K562 (cell line): ENCODE measurements at regions not wholly inside any gene's neighbourhood (a gene's known extent, or its start where the extent isn't known, plus 50 kb on each side); places are given as distances from the start of the nearest gene placed in this dataset.
A peak's percentile ranks its signal among the peaks of the same experiment; 100 is the strongest.

Source experiments
- ATAC-seq: fragments of 200-7000 bp; cut with Tn5 transposase; 3 replicates; pipeline ENCODE4 v1.9.1; 2020; ENCODE audit warnings: moderate library complexity
- BruUV-seq: library from RNA; stranded (reverse); fragments of 400-500 nt; replicated peaks from 2 replicates; lab custom pipeline; 2021; lab: Mats Ljungman, UMichigan
- CTCF ChIA-PET: fragments of 300-600 bp; formaldehyde crosslinking; extraction: SDS; loops from one replicate; lab custom pipeline; 2021; ENCODE audit warnings: low intra/inter-chr PET ratio; lab: Yijun Ruan, JAX
- POLR2A ChIA-PET: fragments of 300-600, 350-650 bp; sonication (Branson Sonifier 250); formaldehyde crosslinking; extraction: SDS; loops from one replicate; lab custom pipeline; 2021; ENCODE audit warnings: antibody characterized with exemption, inconsistent platforms; lab: Yijun Ruan, JAX
- DNase-seq, 4 experiments: peaks; one replicate each; pipeline versions ENCODE4 v3.0.0 to v3.0.0-alpha.2; 2011 to 2018; ENCODE audit warnings: low spot score in 3 of 4, mixed read lengths in 3 of 4; ENCODE audit errors: extremely low read depth in 1 of 4
- FAIRE-seq: peaks from 2 replicates; lab custom pipeline; 2011; peaks lifted over from hg19 to GRCh38; lab: Jason Lieb, UNC
- H2AFZ ChIP-seq: 2 replicates; pipeline ENCODE4 v1.6.0; 2011; ENCODE audit warnings: low read depth, low read length, control low read depth, inconsistent platforms
- H3K27ac ChIP-seq: fragments of 200-600 bp; 3 replicates; pipeline ENCODE4 v1.8.0; 2011; ENCODE audit warnings: low read depth, mild to moderate bottlenecking, control low read depth, inconsistent platforms, low read length, moderate library complexity, mixed read lengths; ENCODE audit errors: extremely low read depth
- H3K27me3 ChIP-seq, 2 experiments: fragments of 300-600 bp in 1 of 2; 2 replicates in 1 of 2; 3 replicates in 1 of 2; pipeline versions ENCODE4 v1.6.0 to v1.8.0; 2011; ENCODE audit warnings: inconsistent platforms in 2 of 2, low read length in 2 of 2, mild to moderate bottlenecking in 1 of 2, mixed read lengths in 1 of 2, moderate library complexity in 1 of 2; ENCODE audit not compliant: control insufficient read depth in 2 of 2, insufficient read depth in 2 of 2
- H3K36me3 ChIP-seq: fragments of 300-600 bp; 3 replicates; pipeline ENCODE4 v1.8.0; 2011; ENCODE audit warnings: mild to moderate bottlenecking, low read length, inconsistent platforms; ENCODE audit not compliant: control insufficient read depth, insufficient read depth
- H3K4me1 ChIP-seq, 2 experiments: fragments of 200-600 bp in 1 of 2; replicated peaks in 1 of 2; 2 replicates in 1 of 2; 3 replicates in 1 of 2; pipeline versions ENCODE4 v1.5.1 to v1.8.0; 2011; ENCODE audit warnings: inconsistent platforms in 2 of 2, low read length in 2 of 2, mild to moderate bottlenecking in 1 of 2, mixed read lengths in 1 of 2, moderate library complexity in 1 of 2; ENCODE audit not compliant: control insufficient read depth in 2 of 2, insufficient read depth in 2 of 2
- H3K4me2 ChIP-seq: 2 replicates; pipeline ENCODE4 v1.6.1; 2011; ENCODE audit warnings: low read length, control low read depth, inconsistent platforms, mixed read lengths; ENCODE audit not compliant: insufficient read depth
- H3K4me3 ChIP-seq: fragments of 200-600 bp; sonication (generic), shearing (Covaris generic); 2 replicates; pipeline ENCODE4 v1.5.1; 2016; ENCODE audit warnings: control low read depth, inconsistent platforms
- H3K79me2 ChIP-seq: fragments of 200-600 bp; 3 replicates; pipeline ENCODE4 v1.8.0; 2011; ENCODE audit warnings: low read length, inconsistent platforms; ENCODE audit not compliant: control insufficient read depth, insufficient read depth
- H3K9ac ChIP-seq, 2 experiments: 2 replicates each; pipeline versions ENCODE4 v1.6.0 to v1.6.1; 2011; ENCODE audit warnings: low read depth in 2 of 2, low read length in 2 of 2, control low read depth in 1 of 2, inconsistent platforms in 1 of 2, mild to moderate bottlenecking in 1 of 2, mixed read lengths in 1 of 2; ENCODE audit not compliant: insufficient read depth in 1 of 2
- H3K9me1 ChIP-seq: one replicate; pipeline ENCODE4 v1.6.0; 2011; ENCODE audit warnings: inconsistent platforms, mild to moderate bottlenecking, low read length, moderate library complexity; ENCODE audit not compliant: control insufficient read depth, insufficient read depth
- H3K9me3 ChIP-seq: replicated peaks from 2 replicates; pipeline ENCODE4 v1.5.1; 2011; ENCODE audit warnings: low read depth, low read length, inconsistent platforms; ENCODE audit not compliant: control insufficient read depth, insufficient read depth
- H4K20me1 ChIP-seq: replicated peaks from 2 replicates; pipeline ENCODE4 v1.6.1; 2011; ENCODE audit warnings: low read length, inconsistent platforms, mixed read lengths; ENCODE audit not compliant: control insufficient read depth, insufficient read depth
- CC2D1A ChIP-seq: fragments of 450-650 bp; IDR thresholded peaks from 2 replicates; pipeline ENCODE4 v1.6.1; 2017; ENCODE audit warnings: mild to moderate bottlenecking
- CHCHD3 ChIP-seq: fragments of 250-450 bp; sonication (Bioruptor Pico); IDR thresholded peaks from 2 replicates; pipeline ENCODE4 v2.1.2; 2022; ENCODE audit warnings: mild to moderate bottlenecking
- ESRRB ChIP-seq: fragments of 250-450 bp; sonication (Bioruptor Pico); IDR thresholded peaks from 2 replicates; pipeline ENCODE4 v1.5.0; 2020; ENCODE audit warnings: mild to moderate bottlenecking, moderate library complexity, borderline replicate concordance
- NCOA6 ChIP-seq: fragments of 450-650 bp; IDR thresholded peaks from 2 replicates; pipeline ENCODE4 v1.6.1; 2017; ENCODE audit warnings: mild to moderate bottlenecking
- NFIC ChIP-seq: fragments of 450-650 bp; IDR thresholded peaks from 2 replicates; pipeline ENCODE4 v1.6.1; 2017; ENCODE audit warnings: mild to moderate bottlenecking, inconsistent platforms
- NR1H2 ChIP-seq: sonication (generic); formaldehyde crosslinking; IDR thresholded peaks from 2 replicates; pipeline ENCODE4 v1.4.0; 2020; ENCODE audit warnings: mild to moderate bottlenecking, missing genetic modification reagents
- PBX2 ChIP-seq, 2 experiments: IDR thresholded peaks in 1 of 2; conservative IDR thresholded peaks in 1 of 2; 2 replicates each; pipeline ENCODE4 v1.6.1; 2016; ENCODE audit warnings: low read depth in 2 of 2, mild to moderate bottlenecking in 1 of 2, missing compliant biosample characterization in 1 of 2, missing genetic modification characterization in 1 of 2, moderate library complexity in 1 of 2
- ZNF436 ChIP-seq: fragments of 250-450, 450-650 bp; sonication (Bioruptor Pico); formaldehyde crosslinking; IDR thresholded peaks from 2 replicates; pipeline ENCODE4 v1.7.0; 2020; ENCODE audit warnings: mild to moderate bottlenecking
- ZNF764 ChIP-seq: fragments of 250-450 bp; sonication (Bioruptor Pico); IDR thresholded peaks from 2 replicates; pipeline ENCODE4 v1.4.0; 2020; ENCODE audit warnings: low read depth, mild to moderate bottlenecking, moderate library complexity
- WGBS: fragments of 100-300 bp; shearing (Covaris generic); methylation state at CpG from one replicate; pipeline ENCODE4 v1.1.6; 2016; ENCODE audit warnings: low coverage, mixed read lengths; ENCODE audit not compliant: insufficient coverage; ENCODE audit errors: missing lambda C conversion rate; 5-methylcytosine and 5-hydroxymethylcytosine counted together
- in situ Hi-C: fragments of 300-500 bp; cut with MboI; formaldehyde crosslinking; loops from 4 replicates; pipeline ENCODE4 v1.15.0; 2018; ENCODE audit warnings: inconsistent platforms, mixed read lengths
- intact Hi-C: fragments of 100-400 bp; cut with micrococcal nuclease; formaldehyde crosslinking; loops from 2 replicates; pipeline ENCODE4 v1.14.2; 2022
- TF ChIP-seq, protein P1 (sequence below): fragments of 450-650 bp; IDR thresholded peaks from 2 replicates; pipeline ENCODE4 v1.6.1; 2016

DNA sequence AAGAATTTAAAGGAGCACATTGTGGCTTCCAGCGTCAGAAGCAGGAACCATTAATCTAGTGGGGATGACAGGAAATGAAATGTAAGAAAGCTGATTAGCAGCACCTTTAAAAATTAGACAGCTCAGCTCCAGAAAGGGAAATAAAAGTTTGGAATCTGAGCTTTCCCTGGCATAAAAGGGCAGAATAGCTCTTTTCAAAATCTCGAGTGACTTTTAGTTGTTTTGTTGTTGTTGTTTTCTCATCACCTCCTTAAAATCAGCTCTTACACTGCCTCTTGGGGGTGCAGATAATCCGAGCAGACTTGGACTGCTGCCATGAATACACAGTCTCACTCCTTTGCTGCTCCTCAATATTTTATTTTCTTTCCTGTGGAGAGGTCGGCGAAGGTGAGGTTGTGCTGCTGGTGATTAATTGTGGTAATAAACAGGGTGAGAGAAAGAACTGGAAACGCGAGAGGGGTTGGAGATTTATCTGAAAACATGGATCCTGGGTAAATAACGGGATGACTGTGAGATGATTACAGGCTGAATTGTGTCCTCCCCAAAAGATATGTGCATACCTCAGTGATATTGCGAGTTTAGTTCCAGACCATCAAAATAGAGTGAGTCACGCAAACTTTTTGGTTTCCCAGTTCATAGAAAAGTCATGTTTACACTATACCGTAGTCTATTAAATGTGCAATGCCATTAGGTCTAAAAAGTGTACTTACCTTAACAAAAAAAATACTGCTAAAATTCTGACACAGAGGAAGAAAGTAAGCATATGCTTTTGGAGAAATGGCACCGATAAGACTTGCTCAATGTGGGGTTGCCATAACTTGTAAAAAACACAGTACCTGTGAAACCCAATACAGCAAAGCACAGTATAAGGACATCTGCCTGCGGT lies 787.7 kb downstream of the UQCRFS1 start:
- ChIA-PET POLR2A (interaction anchor here (0.6 to 1.5 kb wide), 5 partner anchors 8 to 32 kb away, joined by 3 to 5 read pairs (median 4); no protein-coding TSS in a partner anchor), CTCF (no interaction called here)
- Histone ChIP-seq H3K9ac (no peak overlapping the region), H3K27ac (no peak overlapping the region), H3K4me3 (no peak overlapping the region), H3K9me1 (no peaks in the 10 kb centered on the region), H4K20me1 (peaks cover 3% of the 10 kb centered on the region; the same call in 1 of the 2 replicates), H2AFZ (no peak overlapping the region), H3K36me3 (peaks cover 47% of the 10 kb centered on the region), H3K9me3 (no peaks in the 10 kb centered on the region), H3K4me2 (no peak overlapping the region), H3K4me1 (peaks cover 0 to 9% of the 10 kb centered on the region in 2 experiments; a peak in 4 of 5 replicates), H3K27me3 (no peaks in the 10 kb centered on the region), H3K79me2 (no peaks in the 10 kb centered on the region)
- TF ChIP-seq PBX2 (CRISPR knock-in tag; IDR thresholded peaks at IDR 0.05; ENCODE audit: low read depth), result no peak
- TF ChIP-seq PBX2 (tag; conservative IDR thresholded peaks at IDR 0.05; ENCODE audit: low read depth), result peak; percentile 46; the same call in 1 of the 2 replicates
- TF ChIP-seq NCOA6, result no peak
- TF ChIP-seq, protein P1, sequence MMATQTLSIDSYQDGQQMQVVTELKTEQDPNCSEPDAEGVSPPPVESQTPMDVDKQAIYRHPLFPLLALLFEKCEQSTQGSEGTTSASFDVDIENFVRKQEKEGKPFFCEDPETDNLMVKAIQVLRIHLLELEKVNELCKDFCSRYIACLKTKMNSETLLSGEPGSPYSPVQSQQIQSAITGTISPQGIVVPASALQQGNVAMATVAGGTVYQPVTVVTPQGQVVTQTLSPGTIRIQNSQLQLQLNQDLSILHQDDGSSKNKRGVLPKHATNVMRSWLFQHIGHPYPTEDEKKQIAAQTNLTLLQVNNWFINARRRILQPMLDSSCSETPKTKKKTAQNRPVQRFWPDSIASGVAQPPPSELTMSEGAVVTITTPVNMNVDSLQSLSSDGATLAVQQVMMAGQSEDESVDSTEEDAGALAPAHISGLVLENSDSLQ, result 0 out of 2 replicates have a peak, but pooled peaks have one; percentile 15
- TF ChIP-seq NR1H2 (CRISPR knock-in tag), result no peak
- TF ChIP-seq CHCHD3 (CRISPR knock-in tag), result no peak
- TF ChIP-seq ESRRB, result no peak
- peak; percentile 41 for TF ChIP-seq NFIC
- no peak for TF ChIP-seq ZNF764 (CRISPR knock-in tag)
- no peak for TF ChIP-seq CC2D1A
- no peak for TF ChIP-seq ZNF436 (CRISPR knock-in tag)
- no TSS peak for BruUV-seq
- FAIRE-seq (no peak), DNase-seq (no peak), ATAC-seq (no peak)
- 41% methylated on average over 12 of the region's 13 CpGs for WGBS
- intact Hi-C loops (no loop called here), in situ Hi-C loops (no loop called here)
